Stimulated activated CD4-positive, alpha-beta T cell treated with anti-CD3 and anti-CD28 coated beads, Interleukin-4, amount 100 ng/mL, for 4 hours (primary cell): ENCODE measurements at regions not wholly inside any gene's neighbourhood (a gene's known extent, or its start where the extent isn't known, plus 50 kb on each side); places are given as distances from the start of the nearest gene placed in this dataset.

Source experiments
- DNase-seq, 2 experiments: peaks; one replicate each; pipeline ENCODE4 v3.0.0-alpha.2; 2020

DNA sequence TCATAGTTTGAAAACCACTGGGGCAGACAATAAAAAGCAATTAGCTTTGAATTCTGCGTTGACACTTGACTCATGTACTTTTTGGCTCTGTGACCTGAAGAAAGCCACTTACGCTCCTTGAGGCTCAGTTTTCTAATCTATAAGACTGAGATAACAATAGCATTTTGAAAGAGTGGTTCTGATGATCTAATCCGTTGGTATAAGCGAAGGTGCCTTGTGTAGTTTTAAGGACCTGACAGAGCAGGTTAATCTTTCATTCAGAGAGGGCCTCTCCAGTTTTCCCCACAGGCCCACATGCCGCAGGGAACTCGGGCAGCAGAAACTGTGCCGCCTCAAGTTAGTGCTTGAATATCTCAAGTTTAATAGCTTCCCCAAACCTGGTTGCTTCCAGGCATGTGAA, 306.0 kb upstream of the GBE1 start:
- DNase-seq: no peak

DNA sequence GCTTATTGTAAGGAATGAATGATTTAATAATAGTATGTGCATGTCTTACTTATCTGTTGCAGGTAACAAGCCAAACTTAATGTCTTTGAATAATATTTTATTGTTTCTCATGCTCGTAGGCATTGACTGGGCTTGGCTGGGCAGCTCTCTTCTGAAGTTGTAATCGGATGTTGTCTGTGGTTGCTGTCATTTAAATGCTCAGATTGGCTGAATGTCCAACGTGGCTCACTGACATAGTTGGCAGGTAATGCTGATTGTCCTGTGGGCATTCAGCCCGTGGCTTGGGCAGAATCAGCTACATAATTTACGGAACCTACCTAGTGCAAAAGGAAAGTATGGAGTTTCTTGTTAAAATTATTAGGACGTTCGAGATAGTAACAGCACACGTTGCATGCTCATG, 297.4 kb upstream of the GBE1 start:
- no peak for DNase-seq

DNA sequence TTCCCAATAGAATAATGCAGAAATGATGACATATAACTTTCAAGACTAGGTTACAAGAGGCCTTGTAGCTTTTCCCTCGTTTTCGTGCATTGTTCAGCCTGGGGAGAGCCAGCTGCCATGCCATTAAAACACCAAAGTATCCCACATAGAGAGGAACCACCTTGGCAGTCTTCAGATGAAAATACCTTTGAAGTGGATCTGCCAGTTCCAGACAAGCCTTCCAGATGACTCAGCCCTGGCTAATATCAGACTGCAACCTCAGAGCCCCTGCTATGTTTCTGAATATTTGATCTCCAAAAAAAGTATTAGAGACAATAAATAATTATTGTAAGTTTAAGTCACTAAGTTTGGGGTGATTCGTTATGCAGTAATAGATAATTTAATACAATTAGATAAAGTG, 294.3 kb upstream of the GBE1 start:
- no peak for DNase-seq

DNA sequence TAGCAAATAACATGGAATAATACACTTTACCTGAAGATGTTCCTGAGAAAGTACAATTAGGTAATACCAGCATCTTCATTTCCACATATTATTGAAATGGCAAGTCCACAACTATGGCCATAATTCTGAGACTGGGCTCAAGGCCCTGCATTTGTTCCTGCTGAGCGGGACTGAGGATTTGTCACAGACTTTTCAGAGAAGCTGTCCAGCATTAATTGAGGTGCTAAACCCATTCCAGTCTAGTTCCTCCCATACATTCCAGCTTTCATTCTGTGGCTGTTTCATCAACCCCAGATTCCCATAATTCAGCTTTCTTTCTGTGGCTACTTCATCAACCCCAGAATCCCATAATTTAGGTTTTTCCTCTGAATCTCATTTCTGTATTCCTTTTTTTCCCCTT, 293.4 kb upstream of the GBE1 start:
- no peak for DNase-seq

DNA sequence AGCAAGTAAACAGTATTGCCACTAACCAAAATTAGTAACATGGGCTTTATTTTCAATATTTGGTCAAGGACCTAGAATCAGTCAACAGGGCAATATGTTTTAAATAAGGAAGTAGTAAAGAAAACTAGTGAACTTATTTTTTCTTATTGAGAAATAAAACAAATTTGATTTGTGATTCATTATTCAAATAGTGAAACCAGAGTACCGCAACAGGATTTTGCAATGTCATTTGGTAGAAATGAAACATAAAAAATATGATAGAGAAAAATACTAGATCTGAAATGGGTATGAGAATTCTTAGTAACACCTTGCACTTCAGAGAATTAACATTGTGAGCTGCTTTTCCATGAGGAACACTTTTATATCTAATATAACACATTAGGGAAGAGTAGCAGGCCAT, 291.8 kb upstream of the GBE1 start:
- no peak for DNase-seq

DNA sequence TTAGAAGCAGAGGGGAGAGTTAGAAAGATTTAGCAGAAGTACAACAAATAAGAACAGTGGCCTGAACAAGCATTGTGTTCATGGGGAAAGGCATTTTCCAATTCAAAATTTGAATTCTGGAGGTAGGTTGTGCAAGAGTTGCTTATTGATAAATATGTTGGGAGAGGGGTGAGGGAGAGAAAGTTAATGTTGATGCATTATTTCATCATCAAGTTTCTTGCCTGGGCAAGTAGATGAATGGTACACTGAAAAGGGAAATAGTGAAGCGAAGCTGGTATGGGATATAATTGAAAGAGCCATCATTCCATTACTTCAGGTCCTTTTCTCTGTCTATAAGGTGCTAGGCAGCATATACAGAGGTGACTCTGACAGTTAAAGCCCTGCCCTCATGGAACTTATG, 288.9 kb upstream of the GBE1 start:
- no peak for DNase-seq

DNA sequence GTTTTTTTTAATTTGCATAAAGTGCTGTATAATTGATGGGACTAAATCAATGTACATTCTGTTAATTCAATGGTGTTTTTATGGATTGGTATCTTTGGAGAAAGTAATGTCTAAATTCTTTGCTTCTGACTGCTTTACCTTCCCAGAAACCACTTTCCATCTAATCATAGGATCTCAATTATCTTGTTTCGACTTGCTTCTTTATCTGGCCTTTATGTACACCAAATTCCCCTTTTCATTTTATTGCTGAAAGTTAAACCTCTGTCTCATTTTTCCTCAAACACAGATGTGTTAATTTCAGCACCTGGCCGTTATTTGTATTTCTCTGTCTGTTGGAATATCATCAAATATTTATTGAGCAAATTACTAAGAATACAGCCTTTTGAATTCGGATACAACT, 287.3 kb upstream of the GBE1 start:
- no peak for DNase-seq

DNA sequence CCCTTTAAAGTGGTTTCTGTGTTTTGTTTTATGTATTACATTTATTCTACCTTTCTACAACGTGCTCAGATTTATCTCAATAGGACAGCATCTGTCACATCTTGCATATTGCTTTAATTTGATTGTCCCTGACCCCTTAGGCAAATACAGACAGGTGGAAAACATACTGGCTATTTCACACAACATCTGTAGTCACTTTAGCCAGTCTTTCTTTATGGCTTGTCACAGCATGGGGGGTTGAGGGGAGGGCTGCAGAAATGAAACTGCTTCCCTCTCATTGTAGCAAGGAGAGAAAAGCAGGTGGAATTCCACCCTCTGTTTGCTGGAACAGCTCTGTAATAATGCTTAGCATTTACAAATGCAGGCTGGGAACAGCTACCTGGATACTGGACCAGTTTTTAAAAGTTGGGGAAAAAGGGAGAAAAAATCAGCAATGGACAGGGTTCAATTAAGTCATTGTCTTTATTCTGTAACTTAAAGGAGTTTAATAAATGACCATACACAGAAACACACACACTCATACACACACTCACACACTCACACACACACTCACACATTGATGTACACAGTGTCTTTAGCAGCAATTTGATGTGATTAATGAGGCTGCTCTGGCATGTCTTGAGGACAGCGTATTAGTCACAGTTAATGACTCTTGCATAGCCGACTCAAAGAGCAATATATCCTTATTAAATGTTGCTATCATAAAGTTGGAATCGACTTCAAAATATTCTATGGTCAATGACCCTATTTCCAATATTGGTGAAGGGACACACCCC, 283.7 kb upstream of the GBE1 start:
- DNase-seq: no peak

DNA sequence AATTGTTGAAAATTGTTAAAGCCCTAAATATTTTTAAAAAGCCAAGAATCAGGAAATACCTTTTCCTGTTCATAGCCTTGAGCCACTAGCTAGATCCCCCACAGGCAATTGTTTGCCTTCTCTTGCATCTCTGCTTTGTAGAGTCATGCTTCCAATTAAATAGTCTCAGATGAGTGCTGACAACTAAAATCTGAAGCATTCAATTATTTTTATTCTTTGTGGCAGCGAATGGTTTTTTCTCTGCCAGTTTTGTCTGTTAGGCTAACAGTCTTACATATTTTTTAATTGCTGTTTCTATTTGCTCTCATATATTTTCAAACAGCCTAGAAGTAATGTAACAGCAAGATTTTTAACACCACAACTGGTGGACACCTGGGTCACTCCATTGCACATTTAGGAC, 277.1 kb upstream of the GBE1 start:
- DNase-seq: no peak

DNA sequence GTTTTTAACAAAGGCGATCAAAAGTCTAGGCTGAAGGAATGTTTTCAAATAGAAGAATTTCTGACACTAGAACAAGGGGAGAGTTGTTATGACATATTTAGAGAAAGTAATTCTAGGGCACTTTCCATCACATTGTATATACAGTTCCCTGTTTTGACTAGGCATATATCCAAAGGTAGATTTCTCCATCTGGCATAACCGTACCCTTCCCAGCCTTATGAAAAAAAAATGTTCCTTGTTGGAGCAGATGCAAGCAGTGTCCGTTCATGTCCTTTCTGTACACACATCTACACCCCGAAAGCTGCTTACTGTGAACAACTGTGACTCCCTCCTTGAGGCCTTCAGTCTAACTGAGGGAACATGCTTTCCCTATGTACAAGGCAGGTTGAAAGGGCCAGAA, 271.7 kb upstream of the GBE1 start:
- no peak for DNase-seq

DNA sequence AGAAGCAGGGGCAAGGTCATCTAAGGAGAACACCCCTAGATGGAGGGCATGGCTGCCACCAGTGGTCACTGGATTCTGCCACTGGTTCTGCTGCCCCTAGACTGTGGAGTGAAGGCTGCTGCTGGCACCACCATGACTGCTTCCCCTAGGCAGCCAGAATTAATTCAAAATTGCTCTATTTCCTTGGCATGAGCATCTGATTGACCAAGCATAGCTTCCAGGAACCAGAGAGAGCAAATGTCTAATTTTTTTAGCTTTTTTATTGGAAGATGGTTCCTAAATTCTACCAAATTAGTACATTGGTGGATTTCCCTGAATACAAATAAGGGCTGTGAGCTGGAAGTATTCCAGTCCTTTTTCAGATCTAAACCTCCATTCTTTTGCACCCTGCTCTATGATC, 270.2 kb upstream of the GBE1 start:
- no peak for DNase-seq

DNA sequence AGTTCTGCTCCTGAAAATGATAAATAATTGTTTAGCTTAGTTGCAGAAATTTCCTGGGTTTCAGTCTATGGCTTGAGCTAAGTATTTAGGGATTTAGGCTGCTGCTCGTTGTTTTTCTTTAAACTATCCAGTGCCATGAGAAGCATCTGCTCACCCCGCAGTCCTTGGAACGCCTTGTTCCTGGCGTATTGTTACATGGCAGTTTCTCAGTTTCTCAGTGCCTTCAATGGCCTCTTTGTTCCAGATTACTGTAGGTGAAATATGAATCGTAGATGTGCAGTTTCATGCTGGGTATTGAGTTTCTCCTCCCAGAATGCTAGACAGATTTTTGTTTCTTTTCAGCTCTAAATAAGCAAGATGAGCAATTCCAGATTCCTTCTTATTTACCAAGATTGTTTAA, 269.5 kb upstream of the GBE1 start:
- DNase-seq: no peak

DNA sequence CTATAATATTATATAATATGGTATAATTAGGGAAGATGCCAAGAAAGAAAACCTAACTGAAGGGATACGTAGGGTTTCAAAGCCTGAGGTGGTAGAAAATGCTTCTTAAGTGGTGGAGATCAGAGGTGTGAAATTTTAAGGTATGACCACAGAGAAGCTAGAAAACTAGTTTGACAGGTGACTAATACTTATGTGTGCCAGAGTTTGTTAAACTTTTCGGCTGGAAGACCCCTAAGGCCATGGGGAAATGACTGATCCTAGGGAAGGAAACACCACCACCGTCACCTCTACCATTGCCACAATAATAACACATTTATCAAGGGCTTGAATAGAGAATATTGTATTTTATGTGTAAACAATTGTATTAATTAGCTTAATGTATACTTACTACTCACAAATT, 261.4 kb upstream of the GBE1 start:
- no peak for DNase-seq

DNA sequence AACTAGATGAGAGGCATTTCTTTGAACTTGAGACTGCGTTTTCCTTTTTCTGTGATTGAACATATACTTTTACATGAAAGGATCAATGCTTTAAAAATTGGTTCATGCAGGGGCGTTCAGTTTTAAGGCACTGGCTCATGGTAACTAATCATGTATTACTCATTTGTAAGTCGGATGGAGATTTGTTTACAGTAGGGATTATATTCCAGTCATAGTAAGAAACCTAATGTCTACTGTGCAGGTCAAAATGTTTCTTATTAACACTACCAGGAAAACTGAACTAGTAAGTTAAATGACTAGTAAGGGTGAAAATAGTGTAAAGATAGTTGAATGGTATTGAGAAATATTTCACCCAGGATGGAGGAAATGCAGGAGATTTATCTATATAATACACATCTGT, 258.8 kb upstream of the GBE1 start:
- DNase-seq: no peak

DNA sequence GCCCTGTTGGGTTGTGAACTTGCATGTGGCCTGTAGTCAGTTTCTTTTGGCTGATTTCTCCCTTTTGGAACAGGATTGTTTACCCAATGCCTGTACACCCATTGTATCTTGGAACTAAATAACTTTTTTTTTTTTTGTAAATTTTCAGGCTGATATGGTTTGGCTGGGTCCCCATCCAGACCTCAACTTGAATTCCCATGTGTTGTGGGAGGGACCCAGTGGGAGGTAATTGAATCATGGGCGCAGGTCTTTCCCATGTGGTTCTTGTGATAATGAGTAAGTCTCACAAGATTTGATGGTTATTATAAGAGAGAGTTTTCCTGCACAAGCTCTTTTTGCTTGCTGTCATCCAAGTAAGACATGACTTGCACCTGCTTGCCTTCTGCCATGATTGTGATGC, 253.8 kb upstream of the GBE1 start:
- no peak for DNase-seq

DNA sequence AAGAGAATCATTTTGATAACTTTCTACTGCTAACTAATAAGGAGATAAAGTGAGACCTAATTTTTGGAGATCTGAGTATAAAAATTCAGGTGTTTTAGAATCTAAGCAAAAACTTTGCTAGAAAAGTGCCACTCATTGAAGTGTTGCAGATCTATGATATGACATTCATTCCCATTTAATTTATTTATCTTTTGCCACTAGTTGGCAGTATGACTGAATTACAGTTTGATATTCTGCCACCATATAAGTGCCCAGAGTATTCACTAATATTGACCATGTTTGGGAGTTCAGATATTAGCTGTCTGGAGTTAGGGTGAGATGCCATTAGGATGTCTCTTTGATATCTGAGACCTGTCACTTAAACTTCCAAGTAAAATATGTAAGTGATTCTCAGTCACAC, 251.3 kb upstream of the GBE1 start:
- DNase-seq: no peak

DNA sequence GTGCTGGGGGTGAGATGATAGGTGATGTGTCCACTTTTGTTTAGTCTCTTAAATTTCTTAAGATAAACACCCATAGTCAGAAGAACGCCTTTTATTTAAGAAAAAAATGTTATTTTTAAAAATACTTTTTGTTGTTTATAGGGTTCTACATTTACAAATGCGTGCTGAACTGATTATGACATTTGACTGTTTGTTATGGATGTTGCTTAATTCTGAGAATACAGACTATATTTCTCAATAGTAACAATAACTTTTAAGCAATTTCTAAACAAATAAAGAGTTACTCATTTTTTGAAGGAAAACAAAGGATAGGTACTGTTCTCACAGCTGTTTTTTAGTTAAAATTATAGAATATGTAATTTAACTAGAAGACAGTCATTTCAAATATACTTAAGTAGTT, 249.9 kb upstream of the GBE1 start:
- DNase-seq: no peak

DNA sequence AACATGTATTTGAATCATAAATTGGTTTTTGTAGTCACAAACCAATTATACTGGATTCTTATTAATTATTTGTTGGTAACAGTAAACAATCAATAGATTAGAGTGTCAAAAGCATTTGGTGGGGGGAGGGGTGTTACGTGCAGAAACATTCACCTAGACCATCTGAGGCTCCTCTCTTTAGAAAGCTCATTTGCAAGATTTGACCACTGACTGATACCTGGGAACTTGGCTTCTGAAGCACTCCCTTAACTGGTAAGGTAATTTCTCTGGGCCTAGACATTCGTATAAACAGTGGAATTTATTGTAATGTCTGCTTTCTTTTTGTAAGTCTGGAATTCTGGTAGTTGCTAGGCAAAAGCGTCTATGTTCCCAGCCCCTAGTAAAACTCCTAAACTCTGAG, 243.8 kb upstream of the GBE1 start:
- DNase-seq: no peak

DNA sequence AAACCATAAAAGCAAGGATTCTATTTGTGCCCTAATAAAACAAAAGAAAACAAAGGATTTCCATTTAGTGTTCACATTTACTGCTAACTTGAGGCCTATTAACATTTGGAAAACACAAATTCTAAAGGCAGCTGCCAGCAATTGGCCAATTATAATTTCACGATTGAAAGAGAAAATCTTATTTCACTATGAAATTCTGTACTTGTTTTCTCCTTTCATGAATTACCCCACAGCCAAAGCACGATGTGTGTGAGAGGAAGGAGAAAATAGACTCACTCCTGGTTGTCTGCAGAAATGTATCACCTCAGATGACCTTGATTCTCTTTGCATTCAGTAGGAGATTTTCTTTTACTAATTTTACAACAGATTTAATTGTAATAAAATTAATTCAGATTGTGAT, 242.8 kb upstream of the GBE1 start:
- DNase-seq: no peak

DNA sequence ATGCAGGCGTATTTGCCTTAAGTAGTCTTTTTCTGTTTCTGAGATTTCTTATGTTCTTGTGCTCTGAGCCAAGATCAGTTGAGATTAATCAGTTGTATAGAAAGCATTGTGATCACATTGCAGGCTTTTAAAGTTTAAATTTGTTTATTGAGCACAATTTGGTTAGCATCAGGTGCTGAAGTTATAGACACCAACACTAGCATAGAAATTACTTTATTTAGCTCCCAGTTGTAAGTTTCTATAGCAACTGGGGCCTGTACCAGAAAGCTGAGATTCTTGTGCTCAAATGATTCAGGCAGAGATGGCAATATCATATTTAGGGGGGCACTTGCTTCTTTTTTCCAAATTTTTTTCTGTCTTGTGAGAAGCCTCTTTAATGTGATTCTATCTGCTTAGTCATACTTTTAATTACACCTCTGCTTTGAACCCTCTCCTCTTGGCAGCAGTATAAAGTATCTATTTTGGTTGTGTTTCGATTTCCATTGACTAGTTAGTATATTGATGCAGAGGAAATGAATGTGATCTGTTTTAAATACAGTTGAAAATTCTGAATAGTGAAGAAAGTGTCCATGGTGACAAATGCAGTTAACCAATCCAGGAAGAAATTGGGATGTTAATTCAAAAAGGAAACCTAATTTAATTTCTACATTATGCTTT, 241.7 kb upstream of the GBE1 start:
- DNase-seq: no peak

DNA sequence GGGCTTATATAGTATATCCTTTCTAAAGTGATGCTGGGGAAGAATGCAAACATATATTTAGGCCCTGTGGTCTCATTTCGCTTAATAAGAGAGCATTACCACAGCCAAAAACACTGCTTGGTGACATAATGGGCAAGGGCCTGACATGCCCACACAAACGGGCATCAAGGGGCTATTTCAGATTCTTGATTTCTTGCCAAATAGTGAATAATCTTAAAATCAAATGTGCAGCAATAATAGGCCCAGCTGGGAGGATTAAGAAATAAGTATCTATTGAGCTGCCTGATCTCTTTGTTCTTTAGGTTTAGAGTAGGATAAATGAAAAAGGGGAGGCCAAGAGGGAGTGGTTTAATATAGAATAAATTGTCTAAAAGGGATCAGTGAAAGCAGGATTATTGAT, 241.0 kb upstream of the GBE1 start:
- no peak for DNase-seq

DNA sequence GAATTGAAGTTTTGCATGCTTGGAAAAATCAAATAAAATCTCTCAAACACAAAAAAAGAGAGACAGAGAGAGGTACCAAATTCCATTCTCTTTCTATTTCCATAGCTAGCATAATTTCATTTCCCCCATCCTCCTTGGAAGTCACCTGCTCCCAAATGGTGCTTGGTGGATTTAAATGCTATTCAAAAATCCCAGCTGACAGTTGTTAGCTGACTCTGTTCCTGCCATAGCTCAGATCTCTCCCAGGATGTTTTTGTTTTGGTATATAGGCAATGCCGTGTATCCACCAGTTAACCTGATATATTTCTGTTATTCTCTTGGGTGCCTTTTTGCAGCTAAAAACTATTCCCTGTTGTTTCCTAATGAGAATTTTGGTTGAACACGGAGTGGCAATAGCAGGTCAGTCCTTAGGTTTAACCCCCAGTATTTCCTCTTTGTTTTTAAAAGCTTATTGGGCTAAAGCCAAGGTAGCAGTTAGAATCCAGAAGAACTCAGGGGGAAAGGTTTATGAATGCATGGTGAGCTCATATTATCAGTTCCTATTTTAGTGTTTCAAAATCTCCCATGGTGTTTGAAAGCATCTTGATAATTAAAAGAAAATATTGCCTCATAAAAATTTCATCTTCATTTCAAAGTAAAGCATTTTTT, 240.0 kb upstream of the GBE1 start:
- no peak for DNase-seq

DNA sequence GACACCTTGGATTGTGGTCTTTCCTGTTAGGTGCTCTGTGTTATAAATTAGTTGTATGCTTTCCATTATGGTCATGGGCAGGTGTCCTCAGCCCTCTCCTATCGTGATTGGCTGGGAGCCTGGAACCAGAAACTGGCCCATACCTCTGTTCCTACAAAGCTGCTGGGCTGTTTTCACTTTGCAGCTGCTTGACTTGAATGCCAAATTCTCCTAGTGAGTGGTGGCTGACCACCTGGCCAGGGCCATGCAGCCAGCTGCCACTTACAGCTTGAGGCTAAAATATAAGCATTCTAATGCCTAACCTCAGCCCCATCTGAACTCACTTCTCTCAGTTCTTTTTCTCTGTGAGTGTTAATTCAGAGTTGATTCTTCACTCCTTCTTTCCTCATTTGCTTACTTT, 239.3 kb upstream of the GBE1 start:
- DNase-seq: no peak

DNA sequence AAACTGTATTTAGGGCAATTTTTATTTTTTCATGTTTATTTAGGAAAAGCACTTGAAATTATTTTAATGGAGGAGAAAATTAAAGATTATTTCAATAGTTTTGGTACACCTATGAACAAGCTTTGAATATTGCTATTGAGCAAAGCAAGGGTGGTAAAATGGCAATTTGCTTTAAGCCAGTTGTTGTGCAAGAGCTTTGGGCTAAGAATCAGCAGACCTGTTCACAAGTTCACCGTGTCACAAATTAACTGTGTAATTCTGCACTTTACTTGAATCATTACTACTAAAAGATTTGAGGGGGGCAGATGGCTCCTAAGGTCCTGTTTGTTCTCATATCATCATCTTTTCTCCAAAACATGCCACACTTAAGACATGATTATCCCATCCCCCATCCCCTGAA, 238.9 kb upstream of the GBE1 start:
- no peak for DNase-seq

DNA sequence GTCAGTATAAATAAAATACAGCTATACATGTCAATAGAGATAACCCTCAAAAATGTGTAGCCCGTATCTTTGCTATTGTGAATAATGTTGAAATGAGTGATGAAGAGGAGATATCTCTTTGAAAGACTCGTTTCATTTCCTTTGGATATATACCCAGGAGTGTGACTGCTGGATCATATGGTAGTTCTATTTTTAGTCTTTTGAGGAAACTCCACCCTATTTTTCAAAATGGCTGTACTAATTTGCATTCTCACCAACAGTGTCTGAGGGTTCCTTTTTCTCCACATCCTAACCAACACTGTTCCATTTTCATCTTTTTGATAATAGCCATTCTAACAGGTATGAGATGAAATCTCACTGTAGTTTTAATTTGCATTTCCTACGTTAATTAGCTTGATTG, 237.5 kb upstream of the GBE1 start:
- DNase-seq: no peak
